Activated T-cell treated with anti-CD3 and anti-CD28 coated beads, Interleukin-2, amount 50 U/mL, for 4 hours (primary cell): ENCODE measurements at regions not wholly inside any gene's neighbourhood (a gene's known extent, or its start where the extent isn't known, plus 50 kb on each side); places are given as distances from the start of the nearest gene placed in this dataset.

Experiments used
- ATAC-seq, 2 donors: fragments of 200-7000 bp; cut with Tn5 transposase; one replicate each; pipeline ENCODE4 v1.10.0; 2021
- DNase-seq: peaks from one replicate; pipeline ENCODE4 v3.0.0-alpha.2; 2020
- H3K27me3 Mint-ChIP-seq: one replicate; pipeline ENCODE4 v1.8.0; 2021; ENCODE audit warnings: low read depth, mixed read lengths
- H3K36me3 Mint-ChIP-seq: one replicate; pipeline ENCODE4 v1.8.0; 2022; ENCODE audit warnings: mixed read lengths; ENCODE audit not compliant: insufficient read depth
- H3K4me1 Mint-ChIP-seq: one replicate; pipeline ENCODE4 v1.8.0; 2021; ENCODE audit warnings: low read depth, mixed read lengths
- H3K4me3 Mint-ChIP-seq: one replicate; pipeline ENCODE4 v1.8.0; 2021; ENCODE audit warnings: mild to moderate bottlenecking, moderate library complexity, mixed read lengths
- H3K9me3 Mint-ChIP-seq: one replicate; pipeline ENCODE4 v1.8.0; 2021; ENCODE audit warnings: mixed read lengths

GRCh38 chr2:5751873-5752482, 59.8 kb downstream of the SOX11 start:
- H3K36me3 Mint-ChIP-seq: no peaks in the 10 kb centered on the region
- H3K4me3 Mint-ChIP-seq: no peak overlapping the region
- peaks cover 8% of the 10 kb centered on the region for H3K9me3 Mint-ChIP-seq
- DNase-seq (no peak), ATAC-seq (no peak)
- H3K27me3 Mint-ChIP-seq: no peaks in the 10 kb centered on the region
- H3K4me1 Mint-ChIP-seq: no peaks in the 10 kb centered on the region

GRCh38 chr2:5756272-5756671, 64.1 kb downstream of the SOX11 start:
- no peaks in the 10 kb centered on the region for H3K9me3 Mint-ChIP-seq
- H3K36me3 Mint-ChIP-seq: no peaks in the 10 kb centered on the region
- H3K4me1 Mint-ChIP-seq: no peaks in the 10 kb centered on the region
- DNase-seq: no peak
- no peak overlapping the region for H3K4me3 Mint-ChIP-seq
- ATAC-seq: no peak
- no peaks in the 10 kb centered on the region for H3K27me3 Mint-ChIP-seq

GRCh38 chr2:5758346-5758745, 66.2 kb downstream of the SOX11 start:
- Mint-ChIP-seq H3K36me3 (no peaks in the 10 kb centered on the region), H3K9me3 (no peaks in the 10 kb centered on the region)
- no peak for ATAC-seq

GRCh38 chr2:5759949-5760348, 67.8 kb downstream of the SOX11 start:
- no peaks in the 10 kb centered on the region for H3K36me3 Mint-ChIP-seq
- no peaks in the 10 kb centered on the region for H3K4me1 Mint-ChIP-seq
- DNase-seq: no peak
- H3K27me3 Mint-ChIP-seq: no peaks in the 10 kb centered on the region
- H3K4me3 Mint-ChIP-seq: no peak overlapping the region
- ATAC-seq: no peak
- H3K9me3 Mint-ChIP-seq: no peaks in the 10 kb centered on the region

More at GRCh38 chr2:5758346-5758745, 66.2 kb downstream of the SOX11 start:
- H3K27me3 Mint-ChIP-seq: no peaks in the 10 kb centered on the region
- no peaks in the 10 kb centered on the region for H3K4me1 Mint-ChIP-seq
- H3K4me3 Mint-ChIP-seq: no peak overlapping the region
- no peak for DNase-seq

DNA sequence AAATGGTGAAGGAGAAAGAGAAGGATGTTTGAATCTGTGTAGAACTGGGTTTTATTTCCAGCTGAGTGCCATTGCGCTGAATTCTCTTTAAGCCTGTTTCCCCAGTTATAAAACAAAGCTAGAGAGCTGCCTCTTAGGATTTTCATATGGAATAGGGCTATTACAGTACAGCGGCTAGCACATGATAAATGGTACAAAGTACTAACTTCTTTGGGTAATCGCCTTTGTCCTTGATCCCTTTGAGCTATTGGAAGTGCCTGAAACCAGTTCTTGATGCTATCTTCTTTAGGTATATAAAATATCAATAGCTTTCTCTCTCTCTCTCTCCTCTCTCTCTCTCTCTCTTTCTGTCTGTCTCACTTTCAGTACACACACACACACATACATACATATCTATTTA, 71.3 kb downstream of the SOX11 start:
- ATAC-seq (no peak), DNase-seq (no peak)
- Mint-ChIP-seq H3K36me3 (no peaks in the 10 kb centered on the region), H3K9me3 (peaks cover 9% of the 10 kb centered on the region), H3K4me3 (no peak overlapping the region), H3K4me1 (no peaks in the 10 kb centered on the region), H3K27me3 (no peaks in the 10 kb centered on the region)

DNA sequence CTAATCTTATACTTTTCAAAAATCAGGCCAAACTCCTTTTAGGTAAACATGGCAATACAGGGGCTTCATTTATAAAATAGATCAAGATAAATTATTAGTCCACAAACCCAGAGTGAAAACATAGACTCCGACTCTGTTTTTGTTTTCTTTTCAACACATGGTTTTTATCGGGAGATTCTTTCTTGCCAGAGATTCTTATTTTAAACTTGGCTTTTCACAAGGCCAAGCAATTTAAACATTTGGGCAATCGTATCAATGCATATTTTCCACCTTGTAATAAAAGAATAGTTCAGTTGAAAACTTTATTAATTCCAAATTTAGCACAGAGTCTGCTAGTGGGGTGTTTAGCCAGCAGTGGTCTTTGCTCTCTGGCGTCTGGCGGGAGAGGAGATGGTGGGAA, 71.9 kb downstream of the SOX11 start:
- DNase-seq (no peak), ATAC-seq (no peak)
- H3K4me1 Mint-ChIP-seq: no peaks in the 10 kb centered on the region
- H3K4me3 Mint-ChIP-seq: no peak overlapping the region
- H3K36me3 Mint-ChIP-seq: no peaks in the 10 kb centered on the region
- peaks cover 10% of the 10 kb centered on the region for H3K9me3 Mint-ChIP-seq
- no peaks in the 10 kb centered on the region for H3K27me3 Mint-ChIP-seq

DNA sequence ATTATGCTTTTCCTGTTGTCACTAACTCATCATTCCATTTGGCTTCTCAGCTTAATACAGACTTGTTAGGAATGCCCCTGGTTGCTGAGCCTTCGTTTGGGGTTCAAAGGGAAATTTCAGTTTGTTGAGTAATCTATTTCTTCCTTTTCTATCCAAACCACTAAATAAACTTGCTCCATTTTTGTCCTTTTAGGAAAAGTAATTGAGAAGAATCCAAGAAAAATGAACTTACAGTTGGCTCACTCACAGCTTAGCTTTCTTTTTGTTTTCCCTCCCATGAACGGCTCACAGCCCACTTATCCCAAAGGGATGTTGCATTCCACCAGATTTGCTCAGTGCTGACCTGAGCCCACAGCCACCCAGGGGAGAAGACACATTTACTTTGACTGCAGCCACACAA, 73.9 kb downstream of the SOX11 start:
- Mint-ChIP-seq H3K27me3 (no peaks in the 10 kb centered on the region), H3K4me3 (no peak overlapping the region), H3K9me3 (peaks cover 10% of the 10 kb centered on the region), H3K4me1 (no peaks in the 10 kb centered on the region), H3K36me3 (no peaks in the 10 kb centered on the region)
- ATAC-seq (no peak), DNase-seq (no peak)

DNA sequence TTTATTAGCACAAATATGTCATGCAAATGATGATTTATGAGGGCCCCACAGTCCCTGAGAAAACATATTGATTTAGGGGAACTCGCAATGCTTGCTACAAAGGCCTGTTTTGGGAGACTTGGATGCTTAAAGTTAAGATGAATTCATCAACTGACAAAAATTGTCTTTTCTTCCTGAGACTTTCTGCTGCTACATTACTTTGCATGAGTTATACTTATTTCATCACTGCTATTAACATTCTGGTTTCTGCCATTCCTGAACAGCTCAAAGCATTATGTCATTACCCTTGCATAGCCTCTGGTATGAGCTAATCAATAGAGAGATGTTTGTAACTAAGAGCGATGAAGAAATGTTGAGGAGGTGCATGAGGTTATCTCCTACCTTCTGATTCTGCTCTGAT, 74.4 kb downstream of the SOX11 start:
- H3K4me3 Mint-ChIP-seq: no peak overlapping the region
- no peaks in the 10 kb centered on the region for H3K27me3 Mint-ChIP-seq
- DNase-seq (no peak), ATAC-seq (no peak)
- peaks cover 10% of the 10 kb centered on the region for H3K9me3 Mint-ChIP-seq
- H3K4me1 Mint-ChIP-seq: no peaks in the 10 kb centered on the region
- no peaks in the 10 kb centered on the region for H3K36me3 Mint-ChIP-seq

DNA sequence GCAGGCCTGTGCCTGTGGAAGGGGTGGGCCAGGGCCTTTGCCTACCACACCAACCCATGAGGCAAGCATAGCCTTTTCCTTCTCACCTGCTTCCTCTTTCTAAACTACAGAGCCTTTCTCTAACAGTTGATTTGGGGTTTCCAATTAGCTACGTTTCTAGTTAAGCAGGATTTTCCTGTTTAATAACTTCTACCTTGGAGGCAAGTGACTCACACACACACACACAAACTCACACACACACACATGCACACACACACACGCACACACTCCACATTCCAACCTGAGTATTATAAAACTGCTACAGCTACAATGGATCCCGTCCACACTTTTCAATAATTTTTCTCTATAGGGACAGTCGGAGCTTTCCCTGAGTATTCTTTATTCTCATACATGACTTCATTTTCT, 84.9 kb downstream of the SOX11 start:
- peaks cover 4% of the 10 kb centered on the region for H3K9me3 Mint-ChIP-seq
- no peak for DNase-seq

DNA sequence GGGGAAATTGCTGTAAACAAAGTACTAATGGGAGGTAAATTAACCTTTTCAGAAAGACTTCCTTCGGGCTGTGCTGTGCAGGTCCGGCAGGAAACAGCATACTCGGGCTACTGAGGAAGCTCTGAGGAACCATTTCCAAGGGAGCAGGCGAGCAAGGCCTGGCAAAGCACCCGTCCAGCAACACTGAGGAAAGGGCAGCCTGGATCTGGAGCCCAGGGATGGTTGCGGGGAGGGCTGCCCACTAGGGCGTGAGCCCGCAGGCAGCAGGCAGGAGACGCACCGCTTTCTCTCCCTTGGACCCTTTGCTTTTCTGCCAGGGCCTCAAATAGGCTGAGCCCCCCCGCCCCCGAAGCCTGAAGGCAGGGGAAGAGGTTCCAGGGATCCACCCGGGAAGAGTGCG, 89.5 kb downstream of the SOX11 start:
- Mint-ChIP-seq H3K36me3 (no peaks in the 10 kb centered on the region), H3K4me3 (no peak overlapping the region), H3K9me3 (peaks cover 5% of the 10 kb centered on the region), H3K4me1 (no peaks in the 10 kb centered on the region), H3K27me3 (no peaks in the 10 kb centered on the region)
- no peak for ATAC-seq
- no peak for DNase-seq

More for the DNA sequence above, 84.9 kb downstream of the SOX11 start:
- Mint-ChIP-seq H3K4me1 (no peaks in the 10 kb centered on the region), H3K27me3 (no peaks in the 10 kb centered on the region), H3K36me3 (no peaks in the 10 kb centered on the region), H3K4me3 (no peak overlapping the region)
- ATAC-seq: no peak

GRCh38 chr2:5782103-5782502, 89.9 kb downstream of the SOX11 start:
- no peak overlapping the region for H3K4me3 Mint-ChIP-seq

DNA sequence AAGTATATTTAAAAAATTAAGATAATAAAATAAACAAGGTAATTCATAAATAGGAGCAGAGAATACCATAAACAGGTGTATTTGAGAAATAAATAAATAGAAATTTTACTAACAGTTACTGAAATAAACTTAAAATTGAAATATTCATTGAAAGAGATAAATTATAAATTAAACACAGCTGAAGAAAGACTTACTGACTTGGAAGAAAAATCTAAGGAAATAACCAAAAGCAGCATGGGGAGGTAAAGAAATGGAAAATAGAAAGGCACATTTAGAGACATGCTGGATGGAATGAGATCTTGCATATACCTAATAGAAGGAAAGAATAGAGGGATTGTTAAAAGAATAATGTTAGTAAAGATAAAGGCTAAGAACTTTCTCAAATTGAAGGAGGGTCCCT, 96.3 kb downstream of the SOX11 start:
- Mint-ChIP-seq H3K36me3 (no peaks in the 10 kb centered on the region), H3K4me3 (no peak overlapping the region), H3K9me3 (peaks cover 16% of the 10 kb centered on the region), H3K27me3 (no peaks in the 10 kb centered on the region), H3K4me1 (no peaks in the 10 kb centered on the region)
- ATAC-seq (no peak), DNase-seq (no peak)

More at GRCh38 chr2:5782103-5782502, 89.9 kb downstream of the SOX11 start:
- no peak for ATAC-seq
- no peaks in the 10 kb centered on the region for H3K27me3 Mint-ChIP-seq
- H3K9me3 Mint-ChIP-seq: peaks cover 5% of the 10 kb centered on the region
- H3K4me1 Mint-ChIP-seq: no peaks in the 10 kb centered on the region
- H3K36me3 Mint-ChIP-seq: no peaks in the 10 kb centered on the region
- no peak for DNase-seq

- no peak overlapping the region for H3K4me3 Mint-ChIP-seq
- peaks cover 13% of the 10 kb centered on the region for H3K9me3 Mint-ChIP-seq
- no peaks in the 10 kb centered on the region for H3K36me3 Mint-ChIP-seq
- DNase-seq: no peak
- ATAC-seq: no peak
- no peaks in the 10 kb centered on the region for H3K4me1 Mint-ChIP-seq
- no peaks in the 10 kb centered on the region for H3K27me3 Mint-ChIP-seq
Measured at GRCh38 chr2:5791371-5791770, 99.2 kb downstream of the SOX11 start.

GRCh38 chr2:5794012-5794411, 101.8 kb downstream of the SOX11 start:
- H3K4me1 Mint-ChIP-seq: no peaks in the 10 kb centered on the region
- peaks cover 6% of the 10 kb centered on the region for H3K9me3 Mint-ChIP-seq
- ATAC-seq: no peak
- H3K36me3 Mint-ChIP-seq: no peaks in the 10 kb centered on the region
- no peaks in the 10 kb centered on the region for H3K27me3 Mint-ChIP-seq
- no peak overlapping the region for H3K4me3 Mint-ChIP-seq
- no peak for DNase-seq

GRCh38 chr2:5798084-5798483, 105.9 kb downstream of the SOX11 start:
- no peak overlapping the region for H3K4me3 Mint-ChIP-seq
- no peaks in the 10 kb centered on the region for H3K27me3 Mint-ChIP-seq
- no peaks in the 10 kb centered on the region for H3K36me3 Mint-ChIP-seq
- no peaks in the 10 kb centered on the region for H3K9me3 Mint-ChIP-seq
- H3K4me1 Mint-ChIP-seq: no peaks in the 10 kb centered on the region
- DNase-seq: no peak
- no peak for ATAC-seq

- H3K4me1 Mint-ChIP-seq: no peaks in the 10 kb centered on the region
- no peaks in the 10 kb centered on the region for H3K36me3 Mint-ChIP-seq
- H3K4me3 Mint-ChIP-seq: no peak overlapping the region
- H3K9me3 Mint-ChIP-seq: peaks cover 2% of the 10 kb centered on the region
- ATAC-seq (no peak), DNase-seq (no peak)
- H3K27me3 Mint-ChIP-seq: no peaks in the 10 kb centered on the region
Measured at GRCh38 chr2:5799348-5799747, 107.2 kb downstream of the SOX11 start.
